ENCODE measurements at regions not wholly inside any gene's neighbourhood (a gene's known extent, or its start where the extent isn't known, plus 50 kb on each side); places are given as distances from the start of the nearest gene placed in this dataset.

DNA sequence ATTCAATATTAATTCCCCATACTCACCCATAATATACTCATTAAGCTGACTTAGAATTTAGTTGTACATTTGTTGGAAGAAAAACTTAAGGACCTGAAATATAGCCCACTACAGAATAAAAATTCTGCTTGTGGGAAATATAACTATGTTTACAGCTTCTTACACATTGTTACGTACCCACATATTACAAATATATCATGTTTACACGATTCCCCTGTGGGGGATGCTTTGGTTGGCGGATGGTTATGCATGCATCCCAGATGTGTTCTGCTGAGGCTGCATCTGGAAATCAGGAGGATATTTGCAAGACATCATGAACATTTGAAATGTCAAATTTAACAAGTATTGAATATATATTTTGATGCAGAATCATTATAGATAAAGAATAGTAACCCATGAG, 79.5 kb upstream of the KL start:
- BruUV-seq (replicated peaks) = no TSS peak
- Histone ChIP-seq H3K27me3 (ENCODE audit: control insufficient read depth, insufficient read depth, low read length) (no peaks in the 10 kb centered on the region), H3K4me3 (ENCODE audit: low read depth in 2 of 2, low read length in 2 of 2) (no peak overlapping the region), H3K4me1 (ENCODE audit: control insufficient read depth, insufficient read depth, low read length) (no peaks in the 10 kb centered on the region), H3K27ac (ENCODE audit: low read length) (no peak overlapping the region), H3K36me3 (ENCODE audit: control insufficient read depth, insufficient read depth, low read length) (no peaks in the 10 kb centered on the region), H3K9me3 (ENCODE audit: control insufficient read depth, insufficient read depth, low read depth, low read length) (no peaks in the 10 kb centered on the region)
- in situ Hi-C loops (cut with HindIII; ENCODE audit: low pct_unique_long_range_greater_than_20kb, low sequenced_read_pairs) = no loop called here
- intact Hi-C loops (cut with micrococcal nuclease; ENCODE audit: unreplicated experiment) = no loop called here
- POLR2A ChIA-PET = no interaction called here
- DNase-seq (ENCODE audit: low read depth, low spot score) (no peak), ATAC-seq (no peak)
- CTCF ChIA-PET = no interaction called here
- no peak for TF ChIP-seq SIN3A (IDR thresholded peaks at IDR 0.05; ENCODE audit: borderline replicate concordance, insufficient read depth, low read depth, low read length)

DNA sequence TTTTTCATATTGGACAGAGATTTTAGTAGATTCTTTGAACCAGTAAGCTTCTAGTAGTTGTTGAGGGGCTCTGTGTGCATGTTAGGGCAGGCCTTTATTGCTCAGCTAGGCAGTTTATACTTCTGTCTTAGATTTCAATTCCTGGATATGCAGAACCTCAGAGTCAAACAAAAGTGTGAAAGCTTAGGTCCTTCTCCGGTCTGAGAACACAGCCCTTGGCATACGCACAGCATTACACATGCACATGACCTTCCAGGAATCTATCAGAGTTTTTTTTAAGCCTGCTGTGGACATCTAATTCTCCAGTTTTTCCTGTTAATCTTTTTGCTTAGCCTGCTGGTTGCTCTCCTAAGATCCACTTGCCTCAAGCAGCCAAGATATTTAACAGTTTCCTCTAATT, 77.9 kb upstream of the KL start:
- intact Hi-C loops (cut with micrococcal nuclease; ENCODE audit: unreplicated experiment) = no loop called here
- H3K27ac ChIP-seq (ENCODE audit: low read length) = no peak overlapping the region
- no peak for DNase-seq (ENCODE audit: low read depth, low spot score)
- no peaks in the 10 kb centered on the region for H3K4me1 ChIP-seq (ENCODE audit: control insufficient read depth, insufficient read depth, low read length)
- ATAC-seq = no peak
- no peaks in the 10 kb centered on the region for H3K27me3 ChIP-seq (ENCODE audit: control insufficient read depth, insufficient read depth, low read length)
- BruUV-seq (replicated peaks) = no TSS peak
- POLR2A ChIA-PET = no interaction called here
- H3K36me3 ChIP-seq (ENCODE audit: control insufficient read depth, insufficient read depth, low read length) = no peaks in the 10 kb centered on the region
- no peaks in the 10 kb centered on the region for H3K9me3 ChIP-seq (ENCODE audit: control insufficient read depth, insufficient read depth, low read depth, low read length)
- TF ChIP-seq POLR2AphosphoS5 (IDR thresholded peaks at IDR 0.05; ENCODE audit: low read depth, low read length) = no peak
- TF ChIP-seq TCF7L2 (IDR thresholded peaks at IDR 0.05; ENCODE audit: low read depth, low read length) = no peak
- TF ChIP-seq SIN3A (IDR thresholded peaks at IDR 0.05; ENCODE audit: borderline replicate concordance, insufficient read depth, low read depth, low read length) = no peak
- TF ChIP-seq, protein P1, sequence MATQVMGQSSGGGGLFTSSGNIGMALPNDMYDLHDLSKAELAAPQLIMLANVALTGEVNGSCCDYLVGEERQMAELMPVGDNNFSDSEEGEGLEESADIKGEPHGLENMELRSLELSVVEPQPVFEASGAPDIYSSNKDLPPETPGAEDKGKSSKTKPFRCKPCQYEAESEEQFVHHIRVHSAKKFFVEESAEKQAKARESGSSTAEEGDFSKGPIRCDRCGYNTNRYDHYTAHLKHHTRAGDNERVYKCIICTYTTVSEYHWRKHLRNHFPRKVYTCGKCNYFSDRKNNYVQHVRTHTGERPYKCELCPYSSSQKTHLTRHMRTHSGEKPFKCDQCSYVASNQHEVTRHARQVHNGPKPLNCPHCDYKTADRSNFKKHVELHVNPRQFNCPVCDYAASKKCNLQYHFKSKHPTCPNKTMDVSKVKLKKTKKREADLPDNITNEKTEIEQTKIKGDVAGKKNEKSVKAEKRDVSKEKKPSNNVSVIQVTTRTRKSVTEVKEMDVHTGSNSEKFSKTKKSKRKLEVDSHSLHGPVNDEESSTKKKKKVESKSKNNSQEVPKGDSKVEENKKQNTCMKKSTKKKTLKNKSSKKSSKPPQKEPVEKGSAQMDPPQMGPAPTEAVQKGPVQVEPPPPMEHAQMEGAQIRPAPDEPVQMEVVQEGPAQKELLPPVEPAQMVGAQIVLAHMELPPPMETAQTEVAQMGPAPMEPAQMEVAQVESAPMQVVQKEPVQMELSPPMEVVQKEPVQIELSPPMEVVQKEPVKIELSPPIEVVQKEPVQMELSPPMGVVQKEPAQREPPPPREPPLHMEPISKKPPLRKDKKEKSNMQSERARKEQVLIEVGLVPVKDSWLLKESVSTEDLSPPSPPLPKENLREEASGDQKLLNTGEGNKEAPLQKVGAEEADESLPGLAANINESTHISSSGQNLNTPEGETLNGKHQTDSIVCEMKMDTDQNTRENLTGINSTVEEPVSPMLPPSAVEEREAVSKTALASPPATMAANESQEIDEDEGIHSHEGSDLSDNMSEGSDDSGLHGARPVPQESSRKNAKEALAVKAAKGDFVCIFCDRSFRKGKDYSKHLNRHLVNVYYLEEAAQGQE (IDR thresholded peaks at IDR 0.05; ENCODE audit: insufficient read depth in 1 of 2, low read depth in 2 of 2, low read length in 1 of 2) = no peak
- TF ChIP-seq, protein P2, sequence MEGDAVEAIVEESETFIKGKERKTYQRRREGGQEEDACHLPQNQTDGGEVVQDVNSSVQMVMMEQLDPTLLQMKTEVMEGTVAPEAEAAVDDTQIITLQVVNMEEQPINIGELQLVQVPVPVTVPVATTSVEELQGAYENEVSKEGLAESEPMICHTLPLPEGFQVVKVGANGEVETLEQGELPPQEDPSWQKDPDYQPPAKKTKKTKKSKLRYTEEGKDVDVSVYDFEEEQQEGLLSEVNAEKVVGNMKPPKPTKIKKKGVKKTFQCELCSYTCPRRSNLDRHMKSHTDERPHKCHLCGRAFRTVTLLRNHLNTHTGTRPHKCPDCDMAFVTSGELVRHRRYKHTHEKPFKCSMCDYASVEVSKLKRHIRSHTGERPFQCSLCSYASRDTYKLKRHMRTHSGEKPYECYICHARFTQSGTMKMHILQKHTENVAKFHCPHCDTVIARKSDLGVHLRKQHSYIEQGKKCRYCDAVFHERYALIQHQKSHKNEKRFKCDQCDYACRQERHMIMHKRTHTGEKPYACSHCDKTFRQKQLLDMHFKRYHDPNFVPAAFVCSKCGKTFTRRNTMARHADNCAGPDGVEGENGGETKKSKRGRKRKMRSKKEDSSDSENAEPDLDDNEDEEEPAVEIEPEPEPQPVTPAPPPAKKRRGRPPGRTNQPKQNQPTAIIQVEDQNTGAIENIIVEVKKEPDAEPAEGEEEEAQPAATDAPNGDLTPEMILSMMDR (IDR thresholded peaks at IDR 0.05) = no peak
- in situ Hi-C loops (cut with HindIII; ENCODE audit: low pct_unique_long_range_greater_than_20kb, low sequenced_read_pairs) = no loop called here
- CTCF ChIA-PET = no interaction called here
- no peak overlapping the region for H3K4me3 ChIP-seq (ENCODE audit: low read depth in 2 of 2, low read length in 2 of 2)

DNA sequence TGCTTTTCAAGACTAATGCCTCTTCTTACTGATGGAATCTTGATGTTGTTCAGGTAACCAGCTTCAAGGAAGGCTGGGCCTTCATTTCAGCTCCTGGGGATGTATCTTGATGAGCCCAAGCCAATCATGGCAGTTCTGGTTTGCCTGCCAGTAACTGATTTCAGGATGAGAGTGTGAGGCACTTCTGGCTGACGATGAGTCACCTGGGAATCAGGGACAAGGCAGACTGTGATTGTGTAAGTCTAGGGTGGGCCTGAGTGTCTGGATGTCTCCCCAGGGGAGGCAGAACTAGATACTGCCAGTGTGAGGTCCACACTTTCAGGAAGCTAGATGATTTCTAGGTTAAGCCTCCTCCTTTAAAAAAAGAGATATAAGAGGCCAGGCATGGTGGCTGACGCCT, 77.3 kb upstream of the KL start:
- POLR2A ChIA-PET = no interaction called here
- ATAC-seq (no peak), DNase-seq (ENCODE audit: low read depth, low spot score) (no peak)
- no TSS peak for BruUV-seq (replicated peaks)
- CTCF ChIA-PET = no interaction called here
- in situ Hi-C loops (cut with HindIII; ENCODE audit: low pct_unique_long_range_greater_than_20kb, low sequenced_read_pairs) = no loop called here
- no peak overlapping the region for H3K27ac ChIP-seq (ENCODE audit: low read length)
- no peak overlapping the region for H3K4me3 ChIP-seq (ENCODE audit: low read depth in 2 of 2, low read length in 2 of 2)
- no peaks in the 10 kb centered on the region for H3K36me3 ChIP-seq (ENCODE audit: control insufficient read depth, insufficient read depth, low read length)
- H3K27me3 ChIP-seq (ENCODE audit: control insufficient read depth, insufficient read depth, low read length) = no peaks in the 10 kb centered on the region
- TF ChIP-seq POLR2AphosphoS5 (IDR thresholded peaks at IDR 0.05; ENCODE audit: low read depth, low read length) (no peak), TCF7L2 (IDR thresholded peaks at IDR 0.05; ENCODE audit: low read depth, low read length) (no peak), SIN3A (IDR thresholded peaks at IDR 0.05; ENCODE audit: borderline replicate concordance, insufficient read depth, low read depth, low read length) (no peak)
- TF ChIP-seq, protein P2 (IDR thresholded peaks at IDR 0.05) = no peak
- TF ChIP-seq, protein P1 (IDR thresholded peaks at IDR 0.05; ENCODE audit: insufficient read depth in 1 of 2, low read depth in 2 of 2, low read length in 1 of 2) = no peak
- no peaks in the 10 kb centered on the region for H3K9me3 ChIP-seq (ENCODE audit: control insufficient read depth, insufficient read depth, low read depth, low read length)
- no peaks in the 10 kb centered on the region for H3K4me1 ChIP-seq (ENCODE audit: control insufficient read depth, insufficient read depth, low read length)
- intact Hi-C loops (cut with micrococcal nuclease; ENCODE audit: unreplicated experiment) = no loop called here

All from Panc1 (cell line).